Type B pancreatic cell (in vitro differentiated cells): ENCODE measurements at regions not wholly inside any gene's neighbourhood (a gene's known extent, or its start where the extent isn't known, plus 50 kb on each side); places are given as distances from the start of the nearest gene placed in this dataset.

ENCODE experiments used
- DNase-seq: peaks from one replicate; pipeline ENCODE4 v3.0.0; 2021; ENCODE audit warnings: mixed read lengths; ENCODE audit not compliant: unreplicated experiment; ENCODE audit errors: extremely low spot score
- H3K27ac Mint-ChIP-seq: 2 replicates; pipeline ENCODE4 v1.8.0; 2021; ENCODE audit warnings: mild to moderate bottlenecking, mixed read lengths
- H3K27me3 Mint-ChIP-seq: 2 replicates; pipeline ENCODE4 v1.8.0; 2021; ENCODE audit warnings: mixed read lengths
- H3K36me3 Mint-ChIP-seq: 2 replicates; pipeline ENCODE4 v1.8.0; 2021; ENCODE audit warnings: mixed read lengths
- H3K4me1 Mint-ChIP-seq: one replicate; pipeline ENCODE4 v1.8.0; 2021; ENCODE audit warnings: mixed read lengths; ENCODE audit not compliant: unreplicated experiment
- H3K4me3 Mint-ChIP-seq: 2 replicates; pipeline ENCODE4 v1.8.0; 2021; ENCODE audit warnings: mild to moderate bottlenecking, mixed read lengths
- H3K9me3 Mint-ChIP-seq: 2 replicates; pipeline ENCODE4 v1.8.0; 2021; ENCODE audit warnings: mixed read lengths
- TF ChIP-seq, protein P1 (sequence below): fragments of 200-600 bp; sonication (generic); conservative IDR thresholded peaks from 2 replicates; pipeline ENCODE4 v1.5.0; 2021; ENCODE audit warnings: antibody characterized with exemption, mild to moderate bottlenecking

- H3K9me3 Mint-ChIP-seq: peaks cover 5% of the 10 kb centered on the region
- no peaks in the 10 kb centered on the region for H3K36me3 Mint-ChIP-seq
- H3K27me3 Mint-ChIP-seq: no peaks in the 10 kb centered on the region
- H3K4me3 Mint-ChIP-seq: no peak overlapping the region
- no peak overlapping the region for H3K27ac Mint-ChIP-seq
- H3K4me1 Mint-ChIP-seq: peaks cover 17% of the 10 kb centered on the region
- no peak for DNase-seq
- TF ChIP-seq, protein P1, sequence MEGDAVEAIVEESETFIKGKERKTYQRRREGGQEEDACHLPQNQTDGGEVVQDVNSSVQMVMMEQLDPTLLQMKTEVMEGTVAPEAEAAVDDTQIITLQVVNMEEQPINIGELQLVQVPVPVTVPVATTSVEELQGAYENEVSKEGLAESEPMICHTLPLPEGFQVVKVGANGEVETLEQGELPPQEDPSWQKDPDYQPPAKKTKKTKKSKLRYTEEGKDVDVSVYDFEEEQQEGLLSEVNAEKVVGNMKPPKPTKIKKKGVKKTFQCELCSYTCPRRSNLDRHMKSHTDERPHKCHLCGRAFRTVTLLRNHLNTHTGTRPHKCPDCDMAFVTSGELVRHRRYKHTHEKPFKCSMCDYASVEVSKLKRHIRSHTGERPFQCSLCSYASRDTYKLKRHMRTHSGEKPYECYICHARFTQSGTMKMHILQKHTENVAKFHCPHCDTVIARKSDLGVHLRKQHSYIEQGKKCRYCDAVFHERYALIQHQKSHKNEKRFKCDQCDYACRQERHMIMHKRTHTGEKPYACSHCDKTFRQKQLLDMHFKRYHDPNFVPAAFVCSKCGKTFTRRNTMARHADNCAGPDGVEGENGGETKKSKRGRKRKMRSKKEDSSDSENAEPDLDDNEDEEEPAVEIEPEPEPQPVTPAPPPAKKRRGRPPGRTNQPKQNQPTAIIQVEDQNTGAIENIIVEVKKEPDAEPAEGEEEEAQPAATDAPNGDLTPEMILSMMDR: no peak
Observed at GRCh38 chr10:3683560-3683959, 101.4 kb downstream of the KLF6 start.

DNA sequence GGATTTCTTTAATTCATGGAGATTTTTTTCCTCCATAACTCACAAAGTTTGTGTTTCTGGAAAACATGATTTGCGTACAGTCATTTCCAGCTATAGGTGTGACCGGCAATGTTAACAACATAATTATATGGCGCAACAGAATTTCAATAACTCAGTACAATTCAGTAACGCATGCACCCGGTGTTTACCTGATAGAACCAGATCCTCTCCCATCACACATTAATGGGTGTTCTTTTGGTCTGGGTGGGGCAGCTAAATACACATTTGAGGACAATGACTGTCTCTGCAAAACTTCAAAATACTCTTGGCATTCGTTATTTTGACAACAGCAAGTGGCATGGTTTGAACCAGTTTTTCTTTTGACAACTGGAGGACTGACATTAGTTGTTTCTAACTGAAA is 102.3 kb downstream of the KLF6 start:
- Mint-ChIP-seq H3K4me1 (peaks cover 16% of the 10 kb centered on the region), H3K27ac (peak overlapping the region; percentile 75), H3K27me3 (no peaks in the 10 kb centered on the region)

DNA sequence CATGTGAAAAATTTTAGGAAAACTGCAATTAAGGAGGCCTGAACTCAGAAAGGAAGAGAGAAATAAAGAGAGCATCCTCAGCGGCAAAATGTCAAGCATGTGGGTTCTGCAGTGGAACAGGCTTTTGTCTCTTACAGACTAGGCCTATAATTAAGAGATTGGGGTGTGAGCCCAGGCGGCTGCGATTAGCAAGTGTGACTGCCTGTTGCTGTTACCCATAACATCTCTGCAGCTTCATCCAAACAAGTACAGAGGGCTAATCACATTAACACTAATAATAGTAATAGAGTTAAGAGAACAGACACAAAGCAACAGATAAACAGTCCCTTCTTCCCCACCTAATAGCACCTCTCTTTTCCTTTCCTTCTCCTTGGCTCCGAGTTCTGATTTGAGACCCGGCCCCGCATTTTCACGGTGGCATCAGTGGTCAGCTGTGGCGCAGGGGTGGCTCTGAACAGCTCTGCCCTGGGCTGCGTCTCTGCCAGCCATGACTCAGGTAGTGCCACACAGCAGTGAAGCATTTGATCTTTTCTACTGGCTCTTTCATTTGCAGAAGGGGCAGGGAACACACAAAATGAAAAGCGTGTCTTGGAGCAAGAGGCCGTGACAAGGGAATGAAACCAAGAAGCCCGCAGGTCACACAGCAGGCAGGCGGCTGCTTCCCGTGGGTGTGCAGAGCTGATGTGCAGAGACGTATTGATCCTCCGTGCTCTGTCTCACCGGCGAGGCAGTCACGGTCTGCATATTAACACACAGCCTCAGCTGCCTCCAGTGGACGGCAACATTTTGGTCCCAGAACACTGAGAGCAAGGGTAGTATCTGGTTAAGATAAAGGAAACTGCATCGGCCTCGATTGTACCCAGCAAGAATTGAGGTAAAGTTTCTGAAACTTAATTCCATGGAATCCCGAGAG is 103.1 kb downstream of the KLF6 start:
- no peak overlapping the region for H3K4me3 Mint-ChIP-seq
- H3K36me3 Mint-ChIP-seq: no peaks in the 10 kb centered on the region
- DNase-seq: no peak
- no peaks in the 10 kb centered on the region for H3K27me3 Mint-ChIP-seq
- TF ChIP-seq, protein P1: peak; percentile 38
- peaks cover 5% of the 10 kb centered on the region for H3K9me3 Mint-ChIP-seq
- no peak overlapping the region for H3K27ac Mint-ChIP-seq
- peaks cover 14% of the 10 kb centered on the region for H3K4me1 Mint-ChIP-seq

More for the DNA sequence above, 102.3 kb downstream of the KLF6 start:
- DNase-seq: no peak
- TF ChIP-seq, protein P1: no peak
- H3K36me3 Mint-ChIP-seq: no peaks in the 10 kb centered on the region
- H3K9me3 Mint-ChIP-seq: peaks cover 5% of the 10 kb centered on the region
- H3K4me3 Mint-ChIP-seq: peak overlapping the region; percentile 51

GRCh38 chr10:3679950-3680629 is 104.9 kb downstream of the KLF6 start:
- Mint-ChIP-seq H3K27me3 (no peaks in the 10 kb centered on the region), H3K4me3 (no peak overlapping the region), H3K36me3 (no peaks in the 10 kb centered on the region), H3K4me1 (peaks cover 14% of the 10 kb centered on the region), H3K9me3 (peaks cover 5% of the 10 kb centered on the region), H3K27ac (no peak overlapping the region)
- TF ChIP-seq, protein P1: no peak
- DNase-seq: no peak

- Mint-ChIP-seq H3K4me1 (peaks cover 14% of the 10 kb centered on the region), H3K36me3 (no peaks in the 10 kb centered on the region), H3K27me3 (no peaks in the 10 kb centered on the region), H3K4me3 (no peak overlapping the region), H3K27ac (no peak overlapping the region), H3K9me3 (peaks cover 5% of the 10 kb centered on the region)
- DNase-seq: no peak
- TF ChIP-seq, protein P1: no peak
Observed at GRCh38 chr10:3678629-3679227, 106.3 kb downstream of the KLF6 start.
